K562 (cell line): ENCODE measurements at regions not wholly inside any gene's neighbourhood (a gene's known extent, or its start where the extent isn't known, plus 50 kb on each side); places are given as distances from the start of the nearest gene placed in this dataset.

Source experiments
- ATAC-seq: fragments of 200-7000 bp; cut with Tn5 transposase; 3 replicates; pipeline ENCODE4 v1.9.1; 2020; ENCODE audit warnings: moderate library complexity
- BruUV-seq: library from RNA; stranded (reverse); fragments of 400-500 nt; replicated peaks from 2 replicates; lab custom pipeline; 2021; lab: Mats Ljungman, UMichigan
- CTCF ChIA-PET: fragments of 300-600 bp; formaldehyde crosslinking; extraction: SDS; loops from one replicate; lab custom pipeline; 2021; ENCODE audit warnings: low intra/inter-chr PET ratio; lab: Yijun Ruan, JAX
- POLR2A ChIA-PET: fragments of 300-600, 350-650 bp; sonication (Branson Sonifier 250); formaldehyde crosslinking; extraction: SDS; loops from one replicate; lab custom pipeline; 2021; ENCODE audit warnings: antibody characterized with exemption, inconsistent platforms; lab: Yijun Ruan, JAX
- DNase-seq, 4 experiments: peaks; one replicate each; pipeline versions ENCODE4 v3.0.0 to v3.0.0-alpha.2; 2011 to 2018; ENCODE audit warnings: low spot score in 3 of 4, mixed read lengths in 3 of 4; ENCODE audit errors: extremely low read depth in 1 of 4
- FAIRE-seq: peaks from 2 replicates; lab custom pipeline; 2011; peaks lifted over from hg19 to GRCh38; lab: Jason Lieb, UNC
- H2AFZ ChIP-seq: 2 replicates; pipeline ENCODE4 v1.6.0; 2011; ENCODE audit warnings: low read depth, low read length, control low read depth, inconsistent platforms
- H3K27ac ChIP-seq: fragments of 200-600 bp; 3 replicates; pipeline ENCODE4 v1.8.0; 2011; ENCODE audit warnings: low read depth, mild to moderate bottlenecking, control low read depth, inconsistent platforms, low read length, moderate library complexity, mixed read lengths; ENCODE audit errors: extremely low read depth
- H3K27me3 ChIP-seq, 2 experiments: fragments of 300-600 bp in 1 of 2; 2 replicates in 1 of 2; 3 replicates in 1 of 2; pipeline versions ENCODE4 v1.6.0 to v1.8.0; 2011; ENCODE audit warnings: inconsistent platforms in 2 of 2, low read length in 2 of 2, mild to moderate bottlenecking in 1 of 2, mixed read lengths in 1 of 2, moderate library complexity in 1 of 2; ENCODE audit not compliant: control insufficient read depth in 2 of 2, insufficient read depth in 2 of 2
- H3K36me3 ChIP-seq: fragments of 300-600 bp; 3 replicates; pipeline ENCODE4 v1.8.0; 2011; ENCODE audit warnings: mild to moderate bottlenecking, low read length, inconsistent platforms; ENCODE audit not compliant: control insufficient read depth, insufficient read depth
- H3K4me1 ChIP-seq, 2 experiments: fragments of 200-600 bp in 1 of 2; replicated peaks in 1 of 2; 2 replicates in 1 of 2; 3 replicates in 1 of 2; pipeline versions ENCODE4 v1.5.1 to v1.8.0; 2011; ENCODE audit warnings: inconsistent platforms in 2 of 2, low read length in 2 of 2, mild to moderate bottlenecking in 1 of 2, mixed read lengths in 1 of 2, moderate library complexity in 1 of 2; ENCODE audit not compliant: control insufficient read depth in 2 of 2, insufficient read depth in 2 of 2
- H3K4me2 ChIP-seq: 2 replicates; pipeline ENCODE4 v1.6.1; 2011; ENCODE audit warnings: low read length, control low read depth, inconsistent platforms, mixed read lengths; ENCODE audit not compliant: insufficient read depth
- H3K4me3 ChIP-seq: fragments of 200-600 bp; sonication (generic), shearing (Covaris generic); 2 replicates; pipeline ENCODE4 v1.5.1; 2016; ENCODE audit warnings: control low read depth, inconsistent platforms
- H3K79me2 ChIP-seq: fragments of 200-600 bp; 3 replicates; pipeline ENCODE4 v1.8.0; 2011; ENCODE audit warnings: low read length, inconsistent platforms; ENCODE audit not compliant: control insufficient read depth, insufficient read depth
- H3K9ac ChIP-seq, 2 experiments: 2 replicates each; pipeline versions ENCODE4 v1.6.0 to v1.6.1; 2011; ENCODE audit warnings: low read depth in 2 of 2, low read length in 2 of 2, control low read depth in 1 of 2, inconsistent platforms in 1 of 2, mild to moderate bottlenecking in 1 of 2, mixed read lengths in 1 of 2; ENCODE audit not compliant: insufficient read depth in 1 of 2
- H3K9me1 ChIP-seq: one replicate; pipeline ENCODE4 v1.6.0; 2011; ENCODE audit warnings: inconsistent platforms, mild to moderate bottlenecking, low read length, moderate library complexity; ENCODE audit not compliant: control insufficient read depth, insufficient read depth
- H3K9me3 ChIP-seq: replicated peaks from 2 replicates; pipeline ENCODE4 v1.5.1; 2011; ENCODE audit warnings: low read depth, low read length, inconsistent platforms; ENCODE audit not compliant: control insufficient read depth, insufficient read depth
- H4K20me1 ChIP-seq: replicated peaks from 2 replicates; pipeline ENCODE4 v1.6.1; 2011; ENCODE audit warnings: low read length, inconsistent platforms, mixed read lengths; ENCODE audit not compliant: control insufficient read depth, insufficient read depth
- CREB5 ChIP-seq: fragments of 250-450 bp; sonication (Bioruptor Pico); IDR thresholded peaks from 2 replicates; pipeline ENCODE4 v1.5.0; 2020; ENCODE audit warnings: mild to moderate bottlenecking
- RAD21 ChIP-seq, 2 experiments: fragments of 250-450 bp in 1 of 2; fragments of 450-650 bp in 1 of 2; sonication (Bioruptor Pico) in 1 of 2; formaldehyde crosslinking in 1 of 2; IDR thresholded peaks in 1 of 2; conservative IDR thresholded peaks in 1 of 2; 2 replicates each; pipeline versions ENCODE4 v1.4.0 to v1.8.0; 2020 to 2022; ENCODE audit warnings: mild to moderate bottlenecking in 2 of 2, moderate library complexity in 1 of 2
- SMC3 ChIP-seq: conservative IDR thresholded peaks from 2 replicates; pipeline ENCODE4 v1.6.1; 2011; ENCODE audit warnings: low read depth, low read length, improper control_type of control experiment; ENCODE audit not compliant: insufficient read depth
- WGBS: fragments of 100-300 bp; shearing (Covaris generic); methylation state at CpG from one replicate; pipeline ENCODE4 v1.1.6; 2016; ENCODE audit warnings: low coverage, mixed read lengths; ENCODE audit not compliant: insufficient coverage; ENCODE audit errors: missing lambda C conversion rate; 5-methylcytosine and 5-hydroxymethylcytosine counted together
- in situ Hi-C: fragments of 300-500 bp; cut with MboI; formaldehyde crosslinking; loops from 4 replicates; pipeline ENCODE4 v1.15.0; 2018; ENCODE audit warnings: inconsistent platforms, mixed read lengths
- intact Hi-C: fragments of 100-400 bp; cut with micrococcal nuclease; formaldehyde crosslinking; loops from 2 replicates; pipeline ENCODE4 v1.14.2; 2022
- TF ChIP-seq, protein P1 (sequence below), 2 experiments: fragments of 450-650 bp; formaldehyde crosslinking in 1 of 2; IDR thresholded peaks; 2 replicates each; pipeline versions ENCODE4 v1.4.0 to v1.6.1; 2014 to 2020; ENCODE audit warnings: mild to moderate bottlenecking in 2 of 2, borderline replicate concordance in 1 of 2, low read depth in 1 of 2
- TF ChIP-seq, protein P2 (sequence below), 3 experiments: IDR thresholded peaks in 2 of 3; conservative IDR thresholded peaks in 1 of 3; 2 replicates each; pipeline ENCODE4 v1.5.1; 2011 to 2012; ENCODE audit warnings: low read length in 3 of 3, mild to moderate bottlenecking in 3 of 3, control low read depth in 2 of 3, improper control_type of control experiment in 1 of 3, inconsistent platforms in 1 of 3, low read depth in 1 of 3, mixed read lengths in 1 of 3, moderate library complexity in 1 of 3; ENCODE audit not compliant: insufficient read depth in 2 of 3

- ChIA-PET POLR2A (interaction anchor here (0.5 to 0.7 kb wide), 2 partner anchors 795 to 931 kb away, joined by 3 read pairs; no protein-coding TSS in a partner anchor), CTCF (interaction anchor here (1.1 kb wide), 1 partner anchor 830 kb away, joined by 5 read pairs; no protein-coding TSS in a partner anchor)
- no peaks in the 10 kb centered on the region for H3K79me2 ChIP-seq
- ATAC-seq (peak; percentile 70), FAIRE-seq (no peak), DNase-seq (peak in 2 of 4 experiments; percentile 17 to 18)
- H3K36me3 ChIP-seq: no peaks in the 10 kb centered on the region
- H4K20me1 ChIP-seq: no peaks in the 10 kb centered on the region
- no peaks in the 10 kb centered on the region for H3K9me3 ChIP-seq
- in situ Hi-C loops: no loop called here
- intact Hi-C loops: no loop called here
- H3K4me3 ChIP-seq: no peak overlapping the region
- H3K9me1 ChIP-seq: no peaks in the 10 kb centered on the region
- peak; percentile 28 to 70; a peak in 3 of 4 replicates for TF ChIP-seq RAD21 (CRISPR knock-in tag; conservative IDR thresholded peaks at IDR 0.05 in 1 of 2, IDR thresholded peaks at IDR 0.05 in 1 of 2)
- TF ChIP-seq SMC3: peak; percentile 32; the same call in 1 of the 2 replicates
- TF ChIP-seq, protein P1, sequence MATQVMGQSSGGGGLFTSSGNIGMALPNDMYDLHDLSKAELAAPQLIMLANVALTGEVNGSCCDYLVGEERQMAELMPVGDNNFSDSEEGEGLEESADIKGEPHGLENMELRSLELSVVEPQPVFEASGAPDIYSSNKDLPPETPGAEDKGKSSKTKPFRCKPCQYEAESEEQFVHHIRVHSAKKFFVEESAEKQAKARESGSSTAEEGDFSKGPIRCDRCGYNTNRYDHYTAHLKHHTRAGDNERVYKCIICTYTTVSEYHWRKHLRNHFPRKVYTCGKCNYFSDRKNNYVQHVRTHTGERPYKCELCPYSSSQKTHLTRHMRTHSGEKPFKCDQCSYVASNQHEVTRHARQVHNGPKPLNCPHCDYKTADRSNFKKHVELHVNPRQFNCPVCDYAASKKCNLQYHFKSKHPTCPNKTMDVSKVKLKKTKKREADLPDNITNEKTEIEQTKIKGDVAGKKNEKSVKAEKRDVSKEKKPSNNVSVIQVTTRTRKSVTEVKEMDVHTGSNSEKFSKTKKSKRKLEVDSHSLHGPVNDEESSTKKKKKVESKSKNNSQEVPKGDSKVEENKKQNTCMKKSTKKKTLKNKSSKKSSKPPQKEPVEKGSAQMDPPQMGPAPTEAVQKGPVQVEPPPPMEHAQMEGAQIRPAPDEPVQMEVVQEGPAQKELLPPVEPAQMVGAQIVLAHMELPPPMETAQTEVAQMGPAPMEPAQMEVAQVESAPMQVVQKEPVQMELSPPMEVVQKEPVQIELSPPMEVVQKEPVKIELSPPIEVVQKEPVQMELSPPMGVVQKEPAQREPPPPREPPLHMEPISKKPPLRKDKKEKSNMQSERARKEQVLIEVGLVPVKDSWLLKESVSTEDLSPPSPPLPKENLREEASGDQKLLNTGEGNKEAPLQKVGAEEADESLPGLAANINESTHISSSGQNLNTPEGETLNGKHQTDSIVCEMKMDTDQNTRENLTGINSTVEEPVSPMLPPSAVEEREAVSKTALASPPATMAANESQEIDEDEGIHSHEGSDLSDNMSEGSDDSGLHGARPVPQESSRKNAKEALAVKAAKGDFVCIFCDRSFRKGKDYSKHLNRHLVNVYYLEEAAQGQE (IDR thresholded peaks at IDR 0.05; ENCODE audit: borderline replicate concordance): peak; percentile 26; the same call in 1 of the 2 replicates
- TF ChIP-seq, protein P1 (CRISPR knock-in tag; IDR thresholded peaks at IDR 0.05; ENCODE audit: low read depth): no peak
- TF ChIP-seq, protein P2, sequence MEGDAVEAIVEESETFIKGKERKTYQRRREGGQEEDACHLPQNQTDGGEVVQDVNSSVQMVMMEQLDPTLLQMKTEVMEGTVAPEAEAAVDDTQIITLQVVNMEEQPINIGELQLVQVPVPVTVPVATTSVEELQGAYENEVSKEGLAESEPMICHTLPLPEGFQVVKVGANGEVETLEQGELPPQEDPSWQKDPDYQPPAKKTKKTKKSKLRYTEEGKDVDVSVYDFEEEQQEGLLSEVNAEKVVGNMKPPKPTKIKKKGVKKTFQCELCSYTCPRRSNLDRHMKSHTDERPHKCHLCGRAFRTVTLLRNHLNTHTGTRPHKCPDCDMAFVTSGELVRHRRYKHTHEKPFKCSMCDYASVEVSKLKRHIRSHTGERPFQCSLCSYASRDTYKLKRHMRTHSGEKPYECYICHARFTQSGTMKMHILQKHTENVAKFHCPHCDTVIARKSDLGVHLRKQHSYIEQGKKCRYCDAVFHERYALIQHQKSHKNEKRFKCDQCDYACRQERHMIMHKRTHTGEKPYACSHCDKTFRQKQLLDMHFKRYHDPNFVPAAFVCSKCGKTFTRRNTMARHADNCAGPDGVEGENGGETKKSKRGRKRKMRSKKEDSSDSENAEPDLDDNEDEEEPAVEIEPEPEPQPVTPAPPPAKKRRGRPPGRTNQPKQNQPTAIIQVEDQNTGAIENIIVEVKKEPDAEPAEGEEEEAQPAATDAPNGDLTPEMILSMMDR (IDR thresholded peaks at IDR 0.05 in 2 of 3, conservative IDR thresholded peaks at IDR 0.05 in 1 of 3; ENCODE audit: insufficient read depth in 2 of 3, low read depth in 1 of 3, low read length in 3 of 3): peak; percentile 46 to 58 (median 51); a peak in 5 of 6 replicates
- no peak for TF ChIP-seq CREB5 (CRISPR knock-in tag)
- H3K4me2 ChIP-seq: no peak overlapping the region
- H3K4me1 ChIP-seq: no peaks in the 10 kb centered on the region
- BruUV-seq: no TSS peak
- H3K27ac ChIP-seq: no peak overlapping the region
- no peak overlapping the region for H3K9ac ChIP-seq
- no peaks in the 10 kb centered on the region; a peak in 1 of 5 replicates for H3K27me3 ChIP-seq
- H2AFZ ChIP-seq: no peak overlapping the region
- 0% methylated on average over 7 of the region's 7 CpGs for WGBS
These were observed 67.4 kb downstream of the CNGA2 start for GRCh38 chrX:151801980-151802379.
